SK-N-DZ (cell line): ENCODE measurements at regions not wholly inside any gene's neighbourhood (a gene's known extent, or its start where the extent isn't known, plus 50 kb on each side); places are given as distances from the start of the nearest gene placed in this dataset.
"Not testable (repeated sequence)": the region's sequence is repeated elsewhere in the genome, so short reads cannot be mapped to it uniquely, and the experiment has no call there.

Experiments
- DNase-seq: peaks from one replicate; pipeline ENCODE4 v3.0.0-alpha.2; 2015; ENCODE audit warnings: low spot score

DNA sequence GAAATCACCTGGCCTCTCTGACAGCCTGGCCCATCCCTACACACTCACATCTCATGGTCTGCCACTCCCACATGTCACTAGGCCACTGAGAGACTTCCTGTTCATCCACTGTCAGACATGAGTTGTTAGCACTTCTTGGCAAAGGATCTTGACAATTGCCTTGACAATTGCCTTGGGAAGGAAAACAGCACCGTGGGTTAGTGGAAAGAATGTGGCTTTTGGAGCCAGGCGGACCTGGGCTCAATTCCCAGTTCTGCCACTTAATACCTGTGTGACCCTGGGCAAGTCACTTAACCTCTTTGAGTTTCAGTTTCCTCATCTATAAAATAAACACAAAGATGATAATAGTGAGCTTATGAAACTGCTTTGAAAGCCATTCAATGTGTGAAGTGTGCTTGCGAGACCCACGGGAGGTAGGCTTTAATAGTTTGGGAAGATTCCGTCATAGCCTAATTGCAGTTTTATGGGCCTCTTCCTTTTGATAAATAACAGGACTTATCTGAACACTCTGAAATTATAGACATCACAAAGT is 250.4 kb downstream of the C12orf75 start:
- no peak for DNase-seq

DNA sequence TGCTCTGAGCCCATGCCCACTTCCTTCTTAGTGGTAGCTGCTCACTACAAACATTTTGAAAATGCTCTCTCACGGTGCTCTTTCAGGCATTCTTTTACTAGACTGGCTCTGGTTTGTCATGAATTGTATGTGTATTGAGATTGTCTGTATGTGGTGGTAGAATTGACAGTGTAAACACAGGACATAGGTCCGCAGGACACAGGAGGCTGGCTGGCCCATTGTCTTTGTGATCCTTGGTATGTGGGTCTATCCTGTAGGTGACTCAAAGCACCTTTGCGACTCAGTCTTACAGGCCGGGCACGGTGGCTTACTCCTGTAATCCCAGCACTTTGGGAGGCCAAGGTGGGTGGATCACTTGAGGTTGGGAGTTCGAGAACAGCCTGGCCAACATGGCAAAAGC is 250.9 kb downstream of the C12orf75 start:
- DNase-seq, result no peak

DNA sequence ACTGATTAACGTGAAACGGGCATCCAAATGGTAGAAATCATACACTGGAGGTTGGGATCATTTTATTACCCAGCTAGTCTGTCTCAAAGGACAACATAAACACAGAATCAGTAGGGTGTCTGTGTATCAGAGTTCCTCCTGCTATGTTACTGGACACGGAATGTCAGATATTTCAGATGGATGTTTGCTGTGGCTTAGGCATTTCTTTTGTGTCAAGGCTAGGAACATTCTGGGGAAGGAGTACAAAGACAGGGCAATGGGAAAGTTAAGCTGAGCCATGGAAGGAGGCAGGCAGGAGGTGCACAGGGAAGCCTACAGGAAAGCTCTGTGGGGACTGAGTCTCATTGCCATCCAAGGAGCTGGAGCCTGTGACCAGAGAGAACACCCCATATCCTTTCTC is 254.6 kb downstream of the C12orf75 start:
- no peak for DNase-seq

DNA sequence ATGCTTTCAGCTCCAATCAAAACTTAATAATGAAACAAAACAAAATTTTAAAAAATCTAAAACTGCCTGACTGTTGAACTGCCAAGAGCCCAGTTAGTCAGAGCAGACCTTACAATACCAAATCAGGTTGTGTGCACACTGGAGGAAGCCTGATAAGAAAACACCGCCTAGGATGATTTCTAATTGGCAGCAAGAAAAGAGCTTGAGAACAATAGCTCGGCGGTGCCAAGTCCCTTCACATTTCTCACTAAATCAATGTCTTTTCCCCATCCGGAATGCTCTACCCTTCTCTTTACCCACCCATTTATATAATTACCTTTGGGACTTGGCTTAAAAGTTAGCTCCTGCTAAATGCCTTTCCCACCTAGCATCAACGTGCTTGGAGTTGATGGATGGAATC is 256.7 kb downstream of the C12orf75 start:
- no peak for DNase-seq

DNA sequence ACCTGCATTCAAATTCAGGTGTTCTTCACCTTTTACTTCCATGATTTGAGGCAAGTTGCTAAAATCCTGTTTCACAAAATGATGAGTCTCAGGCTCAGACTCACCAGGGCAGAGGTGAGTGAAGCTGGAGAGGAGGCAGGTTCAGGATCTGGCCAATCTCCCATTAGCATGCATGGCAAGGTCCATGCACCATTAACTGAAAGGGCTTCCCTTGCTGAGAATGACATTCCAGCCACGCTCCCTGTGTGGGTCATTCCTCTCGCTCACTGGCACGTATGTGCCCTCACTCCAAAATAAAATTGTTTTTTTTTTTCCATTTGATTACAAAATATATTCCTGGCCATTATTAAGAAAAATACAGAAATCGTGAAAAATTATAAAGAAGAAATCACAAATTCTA is 257.6 kb downstream of the C12orf75 start:
- no peak for DNase-seq

DNA sequence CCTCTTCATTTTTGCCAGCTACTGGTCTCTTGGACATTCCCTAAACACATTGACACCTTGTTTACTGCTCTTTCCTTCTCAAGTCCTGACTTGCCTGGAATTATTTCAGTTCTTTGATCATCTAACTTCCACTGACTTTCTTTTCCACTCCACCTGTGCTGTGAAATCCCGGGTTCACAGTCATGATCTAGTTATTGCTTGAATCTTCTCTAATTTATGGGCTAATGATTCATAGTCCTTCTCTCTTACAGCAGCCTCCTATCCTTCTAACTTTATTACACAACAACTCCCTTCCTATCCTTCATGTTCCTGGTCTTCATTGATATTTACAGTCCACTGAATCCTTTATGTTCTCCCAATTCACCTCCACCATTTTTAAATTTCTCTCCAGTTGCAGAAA is 260.1 kb downstream of the C12orf75 start:
- no peak for DNase-seq

DNA sequence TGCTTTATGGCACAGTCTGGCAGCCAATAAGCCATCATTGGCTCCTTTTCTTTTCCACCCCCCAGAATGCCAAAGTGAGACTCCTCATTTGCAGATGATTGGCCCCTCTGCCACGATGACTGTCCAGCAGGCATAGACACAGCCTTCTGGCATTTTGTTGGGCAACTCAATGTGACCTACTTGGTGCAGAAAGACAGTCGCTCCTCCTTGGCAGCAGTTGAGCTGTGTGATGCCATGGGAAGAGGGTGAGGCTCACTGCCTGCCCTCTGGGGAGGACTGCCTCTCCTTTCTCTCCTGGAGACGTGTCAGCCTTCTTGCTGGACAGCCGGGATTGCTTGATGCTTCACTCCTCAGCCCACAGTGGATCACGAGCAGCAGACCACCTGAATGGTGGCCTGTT is 264.9 kb downstream of the C12orf75 start:
- no peak for DNase-seq

DNA sequence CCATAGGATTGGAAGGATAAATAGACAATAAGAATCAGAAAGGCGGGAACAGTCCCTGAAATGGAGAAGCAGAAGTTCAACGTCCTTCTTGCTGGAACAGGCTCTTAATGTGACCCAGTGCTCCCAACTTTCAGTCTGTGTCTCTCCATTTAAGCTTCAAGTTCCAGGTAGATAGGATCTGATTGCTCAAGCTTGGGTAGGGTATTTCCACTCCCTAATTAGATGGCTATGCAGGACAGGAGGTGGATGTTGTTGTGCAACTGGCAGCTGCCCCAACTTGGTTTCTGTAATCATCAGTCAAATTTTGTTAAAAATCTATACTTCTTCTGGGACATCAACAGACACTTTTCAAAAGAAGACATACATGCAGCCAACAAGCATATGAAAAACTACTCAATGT is 266.2 kb downstream of the C12orf75 start:
- DNase-seq, result no peak

DNA sequence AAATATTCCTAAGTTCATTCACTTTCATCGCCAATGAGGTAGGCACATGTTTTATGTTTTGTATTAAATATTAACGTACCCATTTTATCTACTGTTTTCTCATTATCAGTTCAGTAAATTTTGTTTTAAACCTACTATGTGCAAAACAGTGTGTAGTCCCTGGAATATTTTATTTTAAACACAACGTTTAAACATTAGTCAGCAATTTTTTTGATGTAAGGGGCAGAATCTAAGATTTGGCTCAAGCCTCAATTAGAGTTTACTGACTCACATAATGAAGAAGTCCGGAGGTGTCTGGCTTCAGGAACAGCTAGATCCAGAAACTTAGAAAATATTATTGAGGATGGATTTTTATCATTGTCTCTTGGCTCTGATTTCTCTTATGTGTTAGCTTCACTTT is 267.5 kb downstream of the C12orf75 start:
- no peak for DNase-seq

DNA sequence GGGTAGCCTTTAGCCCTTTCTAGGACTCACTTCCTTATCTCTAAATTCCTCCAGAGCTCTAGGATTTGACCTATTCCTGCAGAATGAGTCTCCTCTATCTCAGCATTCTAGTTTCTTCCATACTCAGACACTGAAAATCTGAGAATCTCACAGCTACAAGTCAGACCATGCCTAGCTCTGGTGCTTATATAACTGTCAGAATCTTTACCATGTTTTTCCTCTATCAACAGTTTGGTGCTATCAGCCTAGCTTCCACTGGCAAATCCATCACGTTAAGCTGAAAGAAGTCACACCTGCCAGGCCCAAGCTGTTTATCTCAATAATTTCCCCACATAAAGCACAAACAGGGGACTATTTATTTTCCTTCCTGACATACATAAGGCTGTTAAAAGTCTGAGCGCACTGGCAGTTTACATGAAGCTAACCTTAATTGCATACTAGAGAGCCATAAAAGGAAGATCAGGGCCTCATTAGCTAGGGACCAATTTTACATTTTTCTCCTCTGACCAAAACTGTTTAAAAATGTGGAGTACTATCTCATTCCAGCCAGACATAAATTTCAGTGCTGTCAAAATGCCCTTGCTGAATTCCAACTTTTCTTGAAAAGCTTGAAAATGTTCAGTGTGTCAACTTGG is 270.5 kb downstream of the C12orf75 start:
- no peak for DNase-seq

DNA sequence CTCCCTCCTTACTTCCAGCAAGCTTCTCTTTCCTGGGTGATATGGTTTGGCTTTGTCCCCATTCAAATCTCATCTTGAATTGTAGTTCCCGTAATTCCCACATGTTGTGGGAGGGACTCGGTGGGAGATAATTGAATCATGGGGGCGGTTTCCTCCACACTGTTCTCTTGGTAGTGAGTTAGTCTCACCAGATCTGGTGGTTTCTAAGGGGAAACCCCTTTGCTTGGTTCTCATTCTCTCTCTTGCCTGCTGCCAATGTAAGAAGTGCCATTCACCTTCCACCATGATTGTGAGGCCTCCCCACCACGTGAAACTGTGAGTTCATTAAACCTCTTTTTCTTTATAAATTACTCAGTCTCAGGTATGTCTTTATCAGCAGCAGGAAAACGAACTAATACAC is 271.8 kb downstream of the C12orf75 start:
- not testable (repeated sequence) for DNase-seq

DNA sequence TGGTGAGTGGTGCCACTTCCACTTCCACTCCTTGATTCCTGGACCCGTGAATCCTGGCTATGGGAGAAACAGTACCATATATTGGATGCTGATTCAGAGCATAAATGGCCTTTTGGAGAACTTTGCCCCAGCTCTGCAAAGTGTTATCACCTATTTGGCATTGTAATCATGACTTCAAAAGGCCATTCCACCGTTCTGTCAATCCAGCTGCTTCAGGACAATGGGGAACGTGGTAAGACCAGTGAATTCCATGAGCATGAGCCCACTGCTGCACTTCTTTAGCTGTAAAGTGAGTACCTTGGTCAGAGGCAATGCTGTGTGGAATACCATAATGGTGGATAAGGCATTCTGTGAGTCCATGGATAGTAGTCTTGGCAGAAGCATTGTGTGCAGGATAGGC is 273.8 kb downstream of the C12orf75 start:
- not testable (repeated sequence) for DNase-seq

DNA sequence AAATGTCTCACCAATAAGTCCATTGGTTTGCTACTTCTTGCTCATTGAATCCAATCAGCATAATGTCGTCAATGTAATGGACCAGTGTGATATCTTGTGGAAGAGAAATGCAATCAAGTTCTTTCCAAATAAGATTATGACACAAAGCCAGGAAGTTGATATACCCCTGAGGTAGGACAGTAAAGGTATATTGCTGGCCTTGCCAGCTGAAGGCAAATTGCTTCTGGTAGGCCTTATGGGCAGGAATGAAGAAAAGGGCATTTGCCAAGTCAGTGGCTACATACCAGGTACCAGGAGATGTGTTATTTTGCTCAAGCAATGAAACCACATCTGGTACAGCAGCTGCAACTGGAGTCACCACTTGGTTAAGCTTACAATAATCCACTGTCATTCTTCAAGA is 276.1 kb downstream of the C12orf75 start:
- DNase-seq, result not testable (repeated sequence)

DNA sequence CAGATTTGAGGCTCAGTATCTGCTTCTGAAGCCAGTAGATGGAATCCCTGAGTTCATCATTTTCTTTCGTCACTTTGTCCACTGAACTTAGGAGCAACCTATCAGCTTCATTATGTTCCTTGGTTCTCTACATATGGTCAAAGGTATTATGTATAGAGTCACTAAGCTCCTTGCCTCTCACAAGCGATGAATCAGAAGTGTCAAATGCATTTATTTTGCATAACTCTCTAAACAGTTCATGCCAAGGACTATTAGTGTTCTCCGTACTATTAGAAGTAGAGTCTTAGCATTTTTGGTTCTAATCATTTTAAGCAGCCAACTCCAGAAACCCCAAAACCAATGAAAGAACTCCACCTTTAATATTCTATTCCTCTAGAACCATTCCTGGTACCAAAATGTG is 278.5 kb downstream of the C12orf75 start:
- not testable (repeated sequence) for DNase-seq

DNA sequence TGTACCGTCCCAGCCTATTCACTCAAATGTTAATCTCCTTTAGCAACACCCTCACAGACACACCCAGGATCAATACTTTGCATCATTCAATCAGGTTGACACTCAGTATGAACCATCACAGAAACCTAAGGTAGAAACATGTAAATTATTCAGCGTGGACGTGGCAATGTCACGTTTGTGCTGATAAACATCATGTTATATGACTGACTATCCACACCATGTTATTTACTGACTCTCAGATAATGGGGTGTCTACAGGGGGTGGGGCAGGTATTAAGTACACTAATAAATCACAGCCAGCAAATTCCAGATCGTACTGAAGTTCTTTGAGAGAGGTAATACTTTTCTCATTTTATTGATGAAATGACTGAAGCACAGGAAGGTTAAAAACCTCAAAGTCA is 280.0 kb downstream of the C12orf75 start:
- no peak for DNase-seq

DNA sequence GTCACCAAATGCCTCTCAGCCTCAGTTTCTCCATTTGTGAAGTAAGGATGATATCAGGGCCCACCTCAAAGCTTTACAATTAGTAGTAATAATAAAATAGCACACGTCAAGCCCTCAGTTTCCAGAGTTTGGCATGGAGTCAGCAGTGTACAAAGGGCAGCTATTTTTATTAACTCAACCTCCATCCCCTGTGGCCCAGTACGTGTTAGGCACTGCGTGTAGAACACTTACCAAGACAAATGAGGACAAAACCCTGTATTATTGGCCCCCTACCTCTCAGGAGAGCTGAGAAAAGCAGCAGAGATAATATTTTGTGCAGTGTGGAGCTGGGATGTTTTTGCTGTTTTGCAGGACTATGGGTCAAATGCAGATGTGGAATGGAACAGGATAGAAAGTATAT is 280.8 kb downstream of the C12orf75 start:
- no peak for DNase-seq

DNA sequence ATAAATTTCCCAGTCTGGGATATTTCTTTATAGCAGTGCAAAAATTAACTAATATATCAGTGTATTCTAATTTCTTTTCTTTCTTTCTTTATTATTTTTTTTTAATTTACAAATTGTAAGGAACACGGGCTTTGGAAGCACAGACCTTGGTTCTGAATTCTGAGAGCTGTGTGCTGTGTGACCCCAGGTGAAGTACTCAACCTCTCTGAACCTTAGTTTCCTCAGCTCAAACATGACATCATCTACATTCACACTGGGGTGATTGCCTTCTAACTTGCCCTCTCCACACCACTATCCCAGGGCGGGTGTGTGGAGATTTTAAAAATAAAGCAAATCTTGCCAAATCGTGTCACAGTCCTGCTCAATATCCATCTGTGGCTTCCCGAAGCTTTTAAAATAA is 282.8 kb downstream of the C12orf75 start:
- no peak for DNase-seq

DNA sequence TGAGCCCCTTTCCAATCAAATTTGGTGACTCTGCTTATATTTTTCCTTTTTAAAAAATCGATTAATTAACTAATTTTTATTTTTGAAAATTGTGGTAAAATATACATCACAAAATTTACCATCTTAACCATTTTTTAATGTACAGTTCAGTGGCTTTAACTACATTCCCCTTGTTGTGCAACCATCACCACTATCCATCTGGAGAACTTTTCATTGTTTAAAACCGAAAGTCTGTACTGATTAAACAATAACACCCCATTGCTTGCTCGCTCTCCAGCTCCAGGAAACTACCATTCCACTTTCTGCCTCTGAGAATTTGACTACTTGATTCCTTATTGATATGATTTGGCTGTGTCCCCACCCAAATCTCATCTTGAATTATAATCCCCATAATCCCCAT is 283.4 kb downstream of the C12orf75 start:
- DNase-seq, result no peak

DNA sequence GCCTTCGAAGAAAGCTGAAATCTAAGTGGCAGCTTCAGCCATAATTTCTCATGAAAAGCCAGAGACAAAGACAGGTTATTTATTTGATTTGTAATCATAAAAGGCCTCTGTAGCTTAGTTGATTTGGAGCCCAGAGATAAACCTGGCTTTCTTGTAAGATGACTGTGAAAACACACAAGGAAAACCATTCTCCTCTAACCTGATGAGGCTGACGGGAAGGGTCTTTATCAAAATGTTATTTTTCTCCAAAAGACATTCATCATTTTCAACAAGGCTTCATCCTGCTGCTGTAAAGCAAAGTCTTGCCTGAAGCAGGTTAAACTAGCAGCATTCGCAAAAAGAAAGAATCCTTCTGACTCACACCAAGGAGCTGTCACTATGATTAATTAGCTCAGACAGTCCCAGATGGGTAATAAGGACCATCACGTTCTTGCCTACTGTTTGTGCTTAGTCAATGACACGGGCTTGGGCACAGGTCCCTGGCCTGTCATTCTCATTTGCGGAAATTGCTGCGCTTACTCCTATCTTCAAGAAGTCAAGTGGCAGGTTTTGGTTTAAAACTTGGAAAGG is 286.6 kb downstream of the C12orf75 start:
- DNase-seq, result no peak

DNA sequence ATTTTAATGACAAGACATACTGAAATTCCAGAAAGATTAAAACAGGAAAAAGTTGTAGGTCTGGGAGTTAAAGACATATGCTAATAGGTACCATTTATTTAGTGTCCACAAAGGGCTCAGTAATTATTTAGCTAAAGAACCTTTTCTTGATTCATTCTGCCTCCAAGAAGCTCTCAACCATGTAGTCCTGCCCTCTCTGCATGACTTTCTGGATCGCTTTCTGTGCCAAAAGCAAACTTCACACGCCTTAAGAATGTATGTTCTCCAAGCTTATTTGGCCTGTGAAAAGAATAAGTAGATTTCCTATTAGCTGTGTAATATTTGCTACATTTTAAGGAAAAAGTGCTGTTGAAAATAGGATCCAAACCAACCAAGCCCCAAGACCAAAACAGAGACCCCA is 291.7 kb downstream of the C12orf75 start:
- DNase-seq, result no peak

DNA sequence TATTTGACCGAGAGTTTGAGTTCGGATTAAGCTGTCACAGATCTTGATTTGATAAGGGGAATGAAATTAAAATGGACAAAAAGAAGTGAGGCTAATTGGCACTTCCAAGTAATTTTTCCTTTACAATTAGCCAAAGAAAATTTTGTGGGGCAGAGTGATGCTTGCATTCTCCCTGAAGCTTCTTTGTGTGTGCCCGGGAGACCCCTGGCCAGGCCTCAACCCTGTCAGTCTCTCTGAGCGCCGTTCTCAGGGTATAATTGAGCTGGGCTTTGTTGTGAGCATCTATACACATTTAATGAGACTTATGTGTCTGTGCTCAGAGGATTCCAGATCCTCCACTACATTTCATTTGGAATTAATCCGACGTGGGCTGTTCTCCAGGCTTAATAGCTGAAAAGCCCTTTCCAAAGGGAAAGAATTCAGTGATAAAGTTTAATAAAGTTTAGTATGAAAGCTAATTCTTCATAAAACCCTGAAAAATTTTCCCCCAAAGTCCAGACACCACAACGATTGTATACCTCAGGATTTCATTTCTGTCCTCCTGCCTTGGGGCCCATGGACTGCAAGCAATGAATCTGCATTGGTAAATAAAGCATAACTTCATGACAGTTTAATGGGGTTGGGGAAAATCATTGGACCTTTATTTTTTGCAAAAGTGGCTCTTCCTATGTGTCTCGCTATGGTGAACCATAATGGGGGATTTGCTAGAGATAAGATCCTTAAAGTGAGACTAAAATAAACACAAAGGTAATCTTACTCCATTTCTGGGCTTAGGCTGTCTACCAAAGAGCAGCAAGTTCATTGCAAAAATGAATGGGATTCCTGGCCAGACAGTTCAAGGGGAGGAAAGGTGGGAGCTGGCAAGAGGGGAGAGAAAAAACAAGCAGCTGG is 292.6 kb downstream of the C12orf75 start:
- no peak for DNase-seq

DNA sequence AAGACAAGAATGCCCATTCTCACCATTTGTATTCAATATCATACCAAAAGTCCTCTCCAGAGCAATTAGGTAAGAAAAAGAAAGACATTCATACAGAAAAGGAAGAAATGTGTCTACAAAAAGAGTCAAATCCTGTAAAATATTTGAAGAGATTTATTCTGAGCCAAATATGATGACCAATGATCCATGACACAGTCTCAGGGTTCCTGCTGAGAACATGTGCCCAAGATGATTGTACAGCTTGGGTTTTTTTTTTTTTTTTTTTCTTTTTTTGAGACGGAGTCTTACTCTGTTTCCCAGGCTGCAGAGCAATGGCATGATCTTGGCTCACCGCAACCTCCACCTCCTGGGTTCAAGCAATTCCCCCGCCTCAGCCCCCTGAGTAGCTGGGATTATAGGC is 296.2 kb downstream of the C12orf75 start:
- no peak for DNase-seq

DNA sequence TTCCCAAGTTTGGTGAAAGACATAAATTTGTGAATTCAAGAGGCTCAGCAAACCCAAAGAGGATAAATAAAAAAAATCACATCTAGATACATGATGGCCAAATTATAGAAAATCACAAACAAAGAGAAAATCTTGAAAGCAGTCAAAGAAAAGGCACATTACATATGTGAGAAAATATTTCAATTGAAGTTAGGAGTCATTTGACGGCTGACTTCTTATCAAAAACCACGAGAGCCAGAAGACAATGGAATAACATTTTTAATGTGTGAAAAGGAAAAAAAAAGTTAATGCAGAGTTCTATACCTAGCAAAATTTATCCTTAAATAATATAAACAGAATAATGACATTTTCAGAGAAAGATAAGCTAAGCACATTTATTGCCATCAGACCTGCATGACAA is 307.0 kb downstream of the C12orf75 start:
- DNase-seq, result no peak
